B cell (primary cell): ENCODE measurements at regions not wholly inside any gene's neighbourhood (a gene's known extent, or its start where the extent isn't known, plus 50 kb on each side); places are given as distances from the start of the nearest gene placed in this dataset.

ENCODE experiments used
- ATAC-seq: fragments of 200-7000 bp; cut with Tn5 transposase; one replicate; pipeline ENCODE4 v1.10.0; 2021; ENCODE audit warnings: low read depth, mild to moderate bottlenecking, moderate number of reproducible peaks, moderate library complexity
- CTCF ChIA-PET: fragments of 350-600 bp; sonication (Branson Sonifier 250); formaldehyde crosslinking; loops from one replicate; lab custom pipeline; 2021; ENCODE audit warnings: antibody characterized with exemption, inconsistent platforms; lab: Charles Lee
- POLR2A ChIA-PET: fragments of 350-600 bp; sonication (Branson Sonifier 250); formaldehyde crosslinking; loops from one replicate; lab custom pipeline; 2021; ENCODE audit warnings: antibody characterized with exemption; lab: Charles Lee
- DNase-seq: peaks from one replicate; pipeline ENCODE4 v3.0.0; 2013
- H2AFZ ChIP-seq: 2 replicates; pipeline ENCODE4 v1.6.1; 2012; ENCODE audit warnings: mild to moderate bottlenecking, low read depth, low read length; ENCODE audit not compliant: insufficient read depth, poor library complexity, severe bottlenecking
- H3K27ac ChIP-seq, 2 donors: 1 replicate in 1 of 2; 2 replicates in 1 of 2; pipeline ENCODE4 v1.5.1; 2012 to 2013; ENCODE audit warnings: low read length in 2 of 2, mild to moderate bottlenecking in 2 of 2, moderate library complexity in 1 of 2
- H3K27me3 ChIP-seq, 4 experiments: fragments of 200-600 bp in 1 of 4; sonication (generic) in 1 of 4; replicated peaks in 1 of 4; 1 replicate in 2 of 4; 2 replicates in 2 of 4; pipeline versions ENCODE4 v1.6.1 to v1.7.0; 2013 to 2016; ENCODE audit warnings: low read length in 3 of 4, mild to moderate bottlenecking in 2 of 4, mixed read lengths in 1 of 4, moderate library complexity in 1 of 4; ENCODE audit not compliant: insufficient read depth in 4 of 4, control insufficient read depth in 3 of 4; ENCODE audit errors: control extremely low read depth in 1 of 4
- H3K36me3 ChIP-seq, 2 experiments: replicated peaks in 1 of 2; 1 replicate in 1 of 2; 2 replicates in 1 of 2; pipeline versions ENCODE4 v1.6.1 to v1.7.1; 2013; ENCODE audit warnings: low read length in 1 of 2; ENCODE audit not compliant: insufficient read depth in 2 of 2, control insufficient read depth in 1 of 2; ENCODE audit errors: control extremely low read depth in 1 of 2, extremely low read depth in 1 of 2
- H3K4me1 ChIP-seq, 2 donors: fragments of 200-600 bp in 1 of 2; sonication (generic) in 1 of 2; 1 replicate in 1 of 2; 2 replicates in 1 of 2; pipeline versions ENCODE4 v1.5.1 to v1.6.1; 2013 to 2017; ENCODE audit warnings: low read length in 2 of 2; ENCODE audit not compliant: control insufficient read depth in 2 of 2, insufficient read depth in 2 of 2
- H3K4me2 ChIP-seq: replicated peaks from 2 replicates; pipeline ENCODE3; 2012; ENCODE audit warnings: mild to moderate bottlenecking, low read depth, low read length; ENCODE audit not compliant: poor library complexity, severe bottlenecking
- H3K4me3 ChIP-seq, 5 experiments: fragments of 200-600 bp in 1 of 5; sonication (generic) in 1 of 5; 1 replicate in 3 of 5; 2 replicates in 2 of 5; pipeline versions ENCODE4 v1.5.1 to v1.7.0; 2011 to 2016; ENCODE audit warnings: low read length in 4 of 5, mild to moderate bottlenecking in 4 of 5, low read depth in 2 of 5, control low read depth in 1 of 5, moderate library complexity in 1 of 5; ENCODE audit not compliant: insufficient read depth in 1 of 5; ENCODE audit errors: control extremely low read depth in 1 of 5, extremely low read depth in 1 of 5
- H3K79me2 ChIP-seq: fragments of 200-600 bp; sonication (generic); one replicate; pipeline ENCODE4 v1.6.0; 2016; ENCODE audit warnings: low read length; ENCODE audit not compliant: control insufficient read depth, insufficient read depth
- H3K9ac ChIP-seq: fragments of 200-600 bp; sonication (generic); 2 replicates; pipeline ENCODE4 v1.6.1; 2017; ENCODE audit warnings: mild to moderate bottlenecking, low read length, moderate library complexity
- H3K9me3 ChIP-seq, 3 donors: one replicate each; pipeline versions ENCODE4 v1.6.1 to v1.7.1; 2013; ENCODE audit warnings: low read length in 2 of 3; ENCODE audit not compliant: control insufficient read depth in 2 of 3, insufficient read depth in 1 of 3; ENCODE audit errors: control extremely low read depth in 1 of 3
- H4K20me1 ChIP-seq: 2 replicates; pipeline ENCODE4 v1.6.0; 2012; ENCODE audit warnings: mild to moderate bottlenecking, low read length; ENCODE audit not compliant: insufficient read depth, control insufficient read depth, poor library complexity, severe bottlenecking
- H3K27ac Mint-ChIP-seq: one replicate; pipeline ENCODE4 v1.8.0; 2021; ENCODE audit warnings: mixed read lengths
- H3K27me3 Mint-ChIP-seq: one replicate; pipeline ENCODE4 v1.8.0; 2021; ENCODE audit warnings: mixed read lengths
- H3K4me1 Mint-ChIP-seq: one replicate; pipeline ENCODE4 v1.8.0; 2021; ENCODE audit warnings: mixed read lengths
- H3K4me3 Mint-ChIP-seq: one replicate; pipeline ENCODE4 v1.8.0; 2021; ENCODE audit warnings: mixed read lengths
- H3K9me3 Mint-ChIP-seq: one replicate; pipeline ENCODE4 v1.8.0; 2022; ENCODE audit warnings: mixed read lengths; ENCODE audit not compliant: insufficient read depth
- CTCF ChIP-seq: fragments of 200-600 bp; IDR thresholded peaks from one replicate; pipeline ENCODE4 v1.8.0; 2022; ENCODE audit warnings: antibody characterized with exemption, mild to moderate bottlenecking
- EZH2 ChIP-seq: IDR thresholded peaks from 2 replicates; pipeline ENCODE4 v1.6.1; 2012; ENCODE audit warnings: borderline replicate concordance, low read depth, mild to moderate bottlenecking, moderate library complexity, low read length; ENCODE audit not compliant: insufficient read depth, poor library complexity, severe bottlenecking
- WGBS: methylation state at CpG from one replicate; pipeline ENCODE4 v1.1.5; 2013; ENCODE audit warnings: missing lambda C conversion rate; ENCODE audit not compliant: insufficient coverage; 5-methylcytosine and 5-hydroxymethylcytosine counted together
- intact Hi-C: fragments of 100-400 bp; cut with micrococcal nuclease; formaldehyde crosslinking; loops from one replicate; pipeline ENCODE4 v1.10.0; 2022

- Histone ChIP-seq H3K9ac (no peak overlapping the region), H2AFZ (no peak overlapping the region), H3K4me2 (no peak overlapping the region), H3K27me3 (no peaks in the 10 kb centered on the region), H3K79me2 (no peaks in the 10 kb centered on the region), H3K4me1 (no peaks in the 10 kb centered on the region), H3K4me3 (no peak overlapping the region), H3K9me3 (no peaks in the 10 kb centered on the region), H4K20me1 (no peaks in the 10 kb centered on the region), H3K27ac (no peak overlapping the region), H3K36me3 (no peaks in the 10 kb centered on the region)
- Mint-ChIP-seq H3K4me3 (no peak overlapping the region), H3K27ac (no peak overlapping the region), H3K9me3 (no peaks in the 10 kb centered on the region), H3K27me3 (peaks cover 4% of the 10 kb centered on the region), H3K4me1 (no peaks in the 10 kb centered on the region)
- DNase-seq (no peak), ATAC-seq (no peak)
- 93% methylated on average over 3 of the region's 4 CpGs for WGBS
- ChIA-PET CTCF (no interaction called here), POLR2A (no interaction called here)
- intact Hi-C loops: no loop called here
- TF ChIP-seq CTCF: no peak
- no peak for TF ChIP-seq EZH2
These were observed 654.3 kb upstream of the LCORL start for GRCh38 chr4:18675586-18676525.

- no peak for ATAC-seq
- no peaks in the 10 kb centered on the region for H3K4me1 Mint-ChIP-seq
- ChIA-PET CTCF (no interaction called here), POLR2A (no interaction called here)
- Histone ChIP-seq H3K9ac (no peak overlapping the region), H3K79me2 (no peaks in the 10 kb centered on the region), H2AFZ (no peak overlapping the region), H3K4me2 (no peak overlapping the region), H3K9me3 (no peaks in the 10 kb centered on the region), H3K4me3 (no peak overlapping the region), H4K20me1 (no peaks in the 10 kb centered on the region), H3K36me3 (no peaks in the 10 kb centered on the region), H3K4me1 (no peaks in the 10 kb centered on the region), H3K27ac (no peak overlapping the region), H3K27me3 (no peaks in the 10 kb centered on the region)
- intact Hi-C loops: no loop called here
- no peaks in the 10 kb centered on the region for H3K9me3 Mint-ChIP-seq
- no peaks in the 10 kb centered on the region for H3K27me3 Mint-ChIP-seq
- WGBS: 100% methylated on average over 1 of the region's 1 CpG
- no peak overlapping the region for H3K4me3 Mint-ChIP-seq
- H3K27ac Mint-ChIP-seq: no peak overlapping the region
- no peak for DNase-seq
- TF ChIP-seq EZH2: no peak
- TF ChIP-seq CTCF: no peak
These were observed 648.5 kb upstream of the LCORL start for GRCh38 chr4:18670034-18670433.
